Stimulated activated CD4-positive, alpha-beta T cell treated with anti-CD3 and anti-CD28 coated beads, TNF-alpha, amount 100 ng/mL, for 24 hours (primary cell): ENCODE measurements at regions not wholly inside any gene's neighbourhood (a gene's known extent, or its start where the extent isn't known, plus 50 kb on each side); places are given as distances from the start of the nearest gene placed in this dataset.

ENCODE experiments used
- DNase-seq, 3 experiments: peaks; one replicate each; pipeline ENCODE4 v3.0.0-alpha.2; 2020; ENCODE audit warnings: low read depth in 3 of 3

GRCh38 chr19:30667227-30667626, 295.0 kb downstream of the ZNF536 start:
- DNase-seq, result no peak

GRCh38 chr19:30666301-30666803, 294.2 kb downstream of the ZNF536 start:
- peak in 2 of 3 experiments; percentile 19 to 30 for DNase-seq

- DNase-seq, result no peak
Measured at GRCh38 chr19:30665449-30665848, 293.3 kb downstream of the ZNF536 start.

GRCh38 chr19:30663611-30664174, 291.5 kb downstream of the ZNF536 start:
- no peak for DNase-seq

- DNase-seq, result no peak
Measured at GRCh38 chr19:30662211-30662861, 290.2 kb downstream of the ZNF536 start.

GRCh38 chr19:30659638-30660037, 287.5 kb downstream of the ZNF536 start:
- no peak for DNase-seq

GRCh38 chr19:30656520-30657100, 284.4 kb downstream of the ZNF536 start:
- no peak for DNase-seq

GRCh38 chr19:30653646-30654386, 281.6 kb downstream of the ZNF536 start:
- no peak for DNase-seq

- DNase-seq, result no peak
Measured at GRCh38 chr19:30652751-30653150, 280.6 kb downstream of the ZNF536 start.

GRCh38 chr19:30651691-30652090, 279.5 kb downstream of the ZNF536 start:
- DNase-seq, result no peak

GRCh38 chr19:30651066-30651465, 278.9 kb downstream of the ZNF536 start:
- DNase-seq, result no peak

- DNase-seq, result peak in 1 of 3 experiments; percentile 19
Measured at GRCh38 chr19:30649934-30650614, 277.9 kb downstream of the ZNF536 start.

GRCh38 chr19:30648866-30649862, 277.0 kb downstream of the ZNF536 start:
- no peak for DNase-seq

GRCh38 chr19:30647891-30648720, 275.9 kb downstream of the ZNF536 start:
- DNase-seq, result no peak

GRCh38 chr19:30646806-30647205, 274.6 kb downstream of the ZNF536 start:
- no peak for DNase-seq

GRCh38 chr19:30645946-30646577, 273.9 kb downstream of the ZNF536 start:
- DNase-seq, result no peak

GRCh38 chr19:30640252-30640965, 268.2 kb downstream of the ZNF536 start:
- DNase-seq, result no peak

GRCh38 chr19:30638889-30639288, 266.7 kb downstream of the ZNF536 start:
- DNase-seq, result no peak

- no peak for DNase-seq
Measured at GRCh38 chr19:30637926-30638325, 265.7 kb downstream of the ZNF536 start.
